Suprapubic skin (tissue), 4 donors: ENCODE measurements at regions not wholly inside any gene's neighbourhood (a gene's known extent, or its start where the extent isn't known, plus 50 kb on each side); places are given as distances from the start of the nearest gene placed in this dataset.

Experiments used
- DNase-seq, 2 donors: peaks; one replicate each; pipeline ENCODE4 v3.0.0-alpha.2; 2019; ENCODE audit warnings: low spot score in 2 of 2
- H3K27ac ChIP-seq: fragments of 200-600 bp; sonication (generic); one replicate; pipeline ENCODE4 v1.5.1; 2019
- H3K27me3 ChIP-seq: fragments of 200-600 bp; sonication (generic); one replicate; pipeline ENCODE4 v1.5.1; 2019
- H3K36me3 ChIP-seq: fragments of 200-600 bp; sonication (generic); one replicate; pipeline ENCODE4 v1.5.1; 2019
- H3K4me1 ChIP-seq: fragments of 200-600 bp; sonication (generic); one replicate; pipeline ENCODE4 v1.5.1; 2019
- H3K4me3 ChIP-seq: fragments of 200-600 bp; sonication (generic); one replicate; pipeline ENCODE4 v1.5.1; 2019; ENCODE audit warnings: mild to moderate bottlenecking
- H3K9me3 ChIP-seq: fragments of 200-600 bp; sonication (generic); one replicate; pipeline ENCODE4 v1.5.1; 2019
- CTCF ChIP-seq, 2 donors: fragments of 200-600 bp in 1 of 2; fragments of 450-650 bp in 1 of 2; sonication (generic) in 1 of 2; IDR thresholded peaks; one replicate each; pipeline ENCODE4 v1.5.1; 2016 to 2019; ENCODE audit warnings: antibody characterized with exemption in 2 of 2, mild to moderate bottlenecking in 1 of 2, moderate library complexity in 1 of 2
- EP300 ChIP-seq: sonication (generic); formaldehyde crosslinking; IDR thresholded peaks from one replicate; pipeline ENCODE4 v1.6.1; 2017; ENCODE audit warnings: antibody characterized with exemption
- POLR2A ChIP-seq, 2 donors: fragments of 450-650 bp; IDR thresholded peaks; one replicate each; pipeline ENCODE4 v1.6.1; 2017; ENCODE audit warnings: antibody characterized with exemption in 2 of 2, mild to moderate bottlenecking in 2 of 2, moderate library complexity in 2 of 2
- POLR2AphosphoS5 ChIP-seq, 3 donors: sonication (generic); formaldehyde crosslinking; IDR thresholded peaks; one replicate each; pipeline ENCODE4 v1.6.1; 2017; ENCODE audit warnings: antibody characterized with exemption in 3 of 3
- WGBS: methylation state at CpG from one replicate; pipeline ENCODE4 v1.1.5; 2018; 5-methylcytosine and 5-hydroxymethylcytosine counted together

- no peaks in the 10 kb centered on the region for H3K9me3 ChIP-seq
Measured at GRCh38 chr16:63749276-63749675, 1372.6 kb downstream of the CDH11 start.

GRCh38 chr16:63745456-63745855 lies 1376.4 kb downstream of the CDH11 start:
- TF ChIP-seq POLR2AphosphoS5 (IDR thresholded peaks at IDR 0.05) (no peak), POLR2A (IDR thresholded peaks at IDR 0.05) (no peak), CTCF (IDR thresholded peaks at IDR 0.05) (no peak), EP300 (no peak)
- WGBS, result 85% methylated on average over 4 of the region's 4 CpGs
- DNase-seq, result no peak
- Histone ChIP-seq H3K27ac (no peak overlapping the region), H3K9me3 (no peaks in the 10 kb centered on the region), H3K4me1 (no peaks in the 10 kb centered on the region), H3K36me3 (no peaks in the 10 kb centered on the region), H3K27me3 (no peaks in the 10 kb centered on the region), H3K4me3 (no peak overlapping the region)

More at GRCh38 chr16:63749276-63749675, 1372.6 kb downstream of the CDH11 start:
- Histone ChIP-seq H3K4me3 (no peak overlapping the region), H3K36me3 (no peaks in the 10 kb centered on the region), H3K27ac (no peak overlapping the region), H3K27me3 (no peaks in the 10 kb centered on the region), H3K4me1 (no peaks in the 10 kb centered on the region)
- no peak for DNase-seq
- TF ChIP-seq CTCF (IDR thresholded peaks at IDR 0.05), result no peak
- TF ChIP-seq EP300, result no peak

GRCh38 chr16:63744077-63744874 lies 1377.6 kb downstream of the CDH11 start:
- Histone ChIP-seq H3K4me1 (no peaks in the 10 kb centered on the region), H3K27ac (no peak overlapping the region), H3K36me3 (no peaks in the 10 kb centered on the region), H3K4me3 (no peak overlapping the region), H3K9me3 (no peaks in the 10 kb centered on the region), H3K27me3 (no peaks in the 10 kb centered on the region)
- WGBS, result 95% methylated on average over 13 of the region's 13 CpGs
- TF ChIP-seq EP300 (no peak), CTCF (IDR thresholded peaks at IDR 0.05) (no peak), POLR2AphosphoS5 (IDR thresholded peaks at IDR 0.05) (no peak), POLR2A (IDR thresholded peaks at IDR 0.05) (no peak)
- DNase-seq, result no peak

GRCh38 chr16:63742150-63742549 lies 1379.7 kb downstream of the CDH11 start:
- H3K4me3 ChIP-seq, result no peak overlapping the region
- TF ChIP-seq EP300 (no peak), POLR2A (IDR thresholded peaks at IDR 0.05) (no peak), POLR2AphosphoS5 (IDR thresholded peaks at IDR 0.05) (no peak), CTCF (IDR thresholded peaks at IDR 0.05) (no peak)

GRCh38 chr16:63737633-63738032 lies 1384.2 kb downstream of the CDH11 start:
- Histone ChIP-seq H3K4me3 (no peak overlapping the region), H3K4me1 (no peaks in the 10 kb centered on the region), H3K27me3 (no peaks in the 10 kb centered on the region), H3K9me3 (no peaks in the 10 kb centered on the region), H3K27ac (no peak overlapping the region), H3K36me3 (no peaks in the 10 kb centered on the region)
- no peak for TF ChIP-seq POLR2AphosphoS5 (IDR thresholded peaks at IDR 0.05)
- no peak for TF ChIP-seq CTCF (IDR thresholded peaks at IDR 0.05)
- TF ChIP-seq POLR2A (IDR thresholded peaks at IDR 0.05), result no peak
- TF ChIP-seq EP300, result no peak
- no peak for DNase-seq

More at GRCh38 chr16:63742150-63742549, 1379.7 kb downstream of the CDH11 start:
- H3K27ac ChIP-seq, result no peak overlapping the region
- no peaks in the 10 kb centered on the region for H3K9me3 ChIP-seq
- H3K27me3 ChIP-seq, result no peaks in the 10 kb centered on the region
- H3K36me3 ChIP-seq, result no peaks in the 10 kb centered on the region
- H3K4me1 ChIP-seq, result no peaks in the 10 kb centered on the region
- DNase-seq, result no peak
